ENCODE measurements at regions not wholly inside any gene's neighbourhood (a gene's known extent, or its start where the extent isn't known, plus 50 kb on each side); places are given as distances from the start of the nearest gene placed in this dataset.
A peak's percentile ranks its signal among the peaks of the same experiment; 100 is the strongest.

- H3K9me2 ChIP-seq (ENCODE audit: low read depth, low read length), result no peaks in the 10 kb centered on the region
- H3K27ac ChIP-seq (ENCODE audit: low read depth, low read length, poor library complexity, severe bottlenecking), result no peak overlapping the region
- H3K4me3 ChIP-seq (ENCODE audit: low read depth, low read length, poor library complexity, severe bottlenecking), result no peak overlapping the region
- H3K79me2 ChIP-seq (ENCODE audit: insufficient read depth, low read length), result no peaks in the 10 kb centered on the region
- H2AFZ ChIP-seq (ENCODE audit: low read length), result no peak overlapping the region
- H3K4me1 ChIP-seq (ENCODE audit: insufficient read depth, low read length, severe bottlenecking), result peaks cover 16% of the 10 kb centered on the region
- no peaks in the 10 kb centered on the region; the same call in 1 of the 2 replicates for H3K36me3 ChIP-seq (ENCODE audit: insufficient read depth, low read length)
- peaks cover 18% of the 10 kb centered on the region for H3K9me3 ChIP-seq (ENCODE audit: low read length)
- TF ChIP-seq, protein P1, sequence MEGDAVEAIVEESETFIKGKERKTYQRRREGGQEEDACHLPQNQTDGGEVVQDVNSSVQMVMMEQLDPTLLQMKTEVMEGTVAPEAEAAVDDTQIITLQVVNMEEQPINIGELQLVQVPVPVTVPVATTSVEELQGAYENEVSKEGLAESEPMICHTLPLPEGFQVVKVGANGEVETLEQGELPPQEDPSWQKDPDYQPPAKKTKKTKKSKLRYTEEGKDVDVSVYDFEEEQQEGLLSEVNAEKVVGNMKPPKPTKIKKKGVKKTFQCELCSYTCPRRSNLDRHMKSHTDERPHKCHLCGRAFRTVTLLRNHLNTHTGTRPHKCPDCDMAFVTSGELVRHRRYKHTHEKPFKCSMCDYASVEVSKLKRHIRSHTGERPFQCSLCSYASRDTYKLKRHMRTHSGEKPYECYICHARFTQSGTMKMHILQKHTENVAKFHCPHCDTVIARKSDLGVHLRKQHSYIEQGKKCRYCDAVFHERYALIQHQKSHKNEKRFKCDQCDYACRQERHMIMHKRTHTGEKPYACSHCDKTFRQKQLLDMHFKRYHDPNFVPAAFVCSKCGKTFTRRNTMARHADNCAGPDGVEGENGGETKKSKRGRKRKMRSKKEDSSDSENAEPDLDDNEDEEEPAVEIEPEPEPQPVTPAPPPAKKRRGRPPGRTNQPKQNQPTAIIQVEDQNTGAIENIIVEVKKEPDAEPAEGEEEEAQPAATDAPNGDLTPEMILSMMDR (IDR thresholded peaks at IDR 0.05; ENCODE audit: low read length), result no peak
- TF ChIP-seq EZH2 (IDR thresholded peaks at IDR 0.05; ENCODE audit: borderline replicate concordance, low read length), result no peak
- no peak overlapping the region for H3K4me2 ChIP-seq (ENCODE audit: low read length)
- no peaks in the 10 kb centered on the region for H3F3A ChIP-seq (ENCODE audit: insufficient read depth, low read length)
- H3K9ac ChIP-seq (ENCODE audit: low read length), result no peak overlapping the region
- H3K27me3 ChIP-seq (ENCODE audit: insufficient read depth, low read length), result no peaks in the 10 kb centered on the region
- H4K20me1 ChIP-seq (ENCODE audit: insufficient read depth, low read length), result no peaks in the 10 kb centered on the region
Measured at GRCh38 chr16:26697807-26698206, 368.9 kb upstream of the C16orf82 start.

DNA sequence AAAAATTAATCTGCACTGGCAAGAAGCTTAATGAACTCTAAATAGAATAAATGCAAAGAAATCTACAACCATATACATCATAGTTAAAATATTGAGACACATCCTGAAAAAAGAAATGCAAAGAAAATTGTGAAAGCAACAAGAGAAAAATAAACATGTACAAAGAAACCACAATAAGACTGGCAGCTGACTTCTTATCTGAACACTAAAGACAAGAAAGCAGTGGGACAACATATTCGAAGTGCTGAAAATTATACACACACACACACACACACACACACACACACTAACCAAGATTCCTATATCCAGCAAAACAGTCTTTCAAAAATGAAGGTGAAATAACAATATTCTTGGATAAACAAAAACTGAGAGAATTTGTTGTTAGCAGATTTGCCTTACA, 366.5 kb upstream of the C16orf82 start:
- Histone ChIP-seq H3K36me3 (ENCODE audit: insufficient read depth, low read length) (no peaks in the 10 kb centered on the region), H3K27ac (ENCODE audit: low read depth, low read length, poor library complexity, severe bottlenecking) (no peak overlapping the region)

GRCh38 chr16:26701243-26701886, 365.4 kb upstream of the C16orf82 start:
- Histone ChIP-seq H3K4me1 (ENCODE audit: insufficient read depth, low read length, severe bottlenecking) (peaks cover 34% of the 10 kb centered on the region), H3F3A (ENCODE audit: insufficient read depth, low read length) (no peaks in the 10 kb centered on the region), H3K79me2 (ENCODE audit: insufficient read depth, low read length) (no peaks in the 10 kb centered on the region), H3K4me2 (ENCODE audit: low read length) (peak overlapping the region; percentile 33; the same call in 1 of the 2 replicates), H4K20me1 (ENCODE audit: insufficient read depth, low read length) (no peaks in the 10 kb centered on the region), H3K27ac (ENCODE audit: low read depth, low read length, poor library complexity, severe bottlenecking) (peak overlapping the region; percentile 94), H2AFZ (ENCODE audit: low read length) (no peak overlapping the region), H3K9me3 (ENCODE audit: low read length) (peaks cover 20% of the 10 kb centered on the region), H3K9me2 (ENCODE audit: low read depth, low read length) (no peaks in the 10 kb centered on the region), H3K4me3 (ENCODE audit: low read depth, low read length, poor library complexity, severe bottlenecking) (peak overlapping the region; percentile 14), H3K36me3 (ENCODE audit: insufficient read depth, low read length) (no peaks in the 10 kb centered on the region), H3K27me3 (ENCODE audit: insufficient read depth, low read length) (no peaks in the 10 kb centered on the region), H3K9ac (ENCODE audit: low read length) (no peak overlapping the region; the same call in 1 of the 2 replicates)
- TF ChIP-seq EZH2 (IDR thresholded peaks at IDR 0.05; ENCODE audit: borderline replicate concordance, low read length), result no peak
- TF ChIP-seq, protein P1 (IDR thresholded peaks at IDR 0.05; ENCODE audit: low read length), result no peak

More for the DNA sequence above, 366.5 kb upstream of the C16orf82 start:
- Histone ChIP-seq H3K9me3 (ENCODE audit: low read length) (peaks cover 20% of the 10 kb centered on the region), H3K9ac (ENCODE audit: low read length) (no peak overlapping the region), H4K20me1 (ENCODE audit: insufficient read depth, low read length) (no peaks in the 10 kb centered on the region), H3K79me2 (ENCODE audit: insufficient read depth, low read length) (no peaks in the 10 kb centered on the region), H3F3A (ENCODE audit: insufficient read depth, low read length) (no peaks in the 10 kb centered on the region), H3K4me3 (ENCODE audit: low read depth, low read length, poor library complexity, severe bottlenecking) (no peak overlapping the region), H3K27me3 (ENCODE audit: insufficient read depth, low read length) (no peaks in the 10 kb centered on the region), H3K9me2 (ENCODE audit: low read depth, low read length) (no peaks in the 10 kb centered on the region), H2AFZ (ENCODE audit: low read length) (no peak overlapping the region), H3K4me1 (ENCODE audit: insufficient read depth, low read length, severe bottlenecking) (peaks cover 23% of the 10 kb centered on the region), H3K4me2 (ENCODE audit: low read length) (no peak overlapping the region)
- TF ChIP-seq EZH2 (IDR thresholded peaks at IDR 0.05; ENCODE audit: borderline replicate concordance, low read length), result no peak
- TF ChIP-seq, protein P1 (IDR thresholded peaks at IDR 0.05; ENCODE audit: low read length), result no peak
